ENCODE measurements at regions not wholly inside any gene's neighbourhood (a gene's known extent, or its start where the extent isn't known, plus 50 kb on each side); places are given as distances from the start of the nearest gene placed in this dataset.

DNA sequence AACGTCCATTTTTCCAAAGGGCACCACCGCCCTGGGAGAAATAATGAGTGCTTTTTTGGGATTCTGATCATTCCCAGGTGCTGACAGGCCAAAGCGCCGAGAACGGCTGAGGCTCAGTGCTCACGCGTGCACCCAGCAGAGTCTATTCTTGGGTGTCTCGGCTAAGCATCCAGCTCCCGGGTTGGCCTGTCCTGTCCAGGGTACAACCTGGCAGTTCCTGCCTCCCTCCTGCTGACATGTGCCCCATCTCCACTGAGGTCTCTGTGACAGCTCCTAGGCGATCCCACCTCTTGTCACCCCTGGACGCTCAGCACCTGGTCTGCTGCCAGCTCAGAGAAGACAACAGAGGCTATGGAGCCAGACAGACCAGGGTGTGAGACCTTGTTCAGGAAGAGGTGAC lies 684.5 kb downstream of the PTPRU start:
- TF ChIP-seq, protein P1, sequence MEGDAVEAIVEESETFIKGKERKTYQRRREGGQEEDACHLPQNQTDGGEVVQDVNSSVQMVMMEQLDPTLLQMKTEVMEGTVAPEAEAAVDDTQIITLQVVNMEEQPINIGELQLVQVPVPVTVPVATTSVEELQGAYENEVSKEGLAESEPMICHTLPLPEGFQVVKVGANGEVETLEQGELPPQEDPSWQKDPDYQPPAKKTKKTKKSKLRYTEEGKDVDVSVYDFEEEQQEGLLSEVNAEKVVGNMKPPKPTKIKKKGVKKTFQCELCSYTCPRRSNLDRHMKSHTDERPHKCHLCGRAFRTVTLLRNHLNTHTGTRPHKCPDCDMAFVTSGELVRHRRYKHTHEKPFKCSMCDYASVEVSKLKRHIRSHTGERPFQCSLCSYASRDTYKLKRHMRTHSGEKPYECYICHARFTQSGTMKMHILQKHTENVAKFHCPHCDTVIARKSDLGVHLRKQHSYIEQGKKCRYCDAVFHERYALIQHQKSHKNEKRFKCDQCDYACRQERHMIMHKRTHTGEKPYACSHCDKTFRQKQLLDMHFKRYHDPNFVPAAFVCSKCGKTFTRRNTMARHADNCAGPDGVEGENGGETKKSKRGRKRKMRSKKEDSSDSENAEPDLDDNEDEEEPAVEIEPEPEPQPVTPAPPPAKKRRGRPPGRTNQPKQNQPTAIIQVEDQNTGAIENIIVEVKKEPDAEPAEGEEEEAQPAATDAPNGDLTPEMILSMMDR (IDR thresholded peaks at IDR 0.05; ENCODE audit: insufficient read depth, low read depth, low read length): no peak
- TF ChIP-seq EZH2 (IDR thresholded peaks at IDR 0.05; ENCODE audit: insufficient read depth, low read length): no peak
